ENCODE measurements at regions not wholly inside any gene's neighbourhood (a gene's known extent, or its start where the extent isn't known, plus 50 kb on each side); places are given as distances from the start of the nearest gene placed in this dataset.

- DNase-seq: no peak
- no peak for TF ChIP-seq CTCF (IDR thresholded peaks at IDR 0.05; ENCODE audit: low read depth, low read length)
- H3K27ac ChIP-seq: no peak overlapping the region
- peaks cover 1% of the 10 kb centered on the region for H3K9me3 ChIP-seq (ENCODE audit: severe bottlenecking)
- H3K36me3 ChIP-seq: no peaks in the 10 kb centered on the region
- no peak overlapping the region for H3K4me3 ChIP-seq (ENCODE audit: low read depth, low read length)
- H3K27me3 ChIP-seq (ENCODE audit: insufficient read depth, low read depth, severe bottlenecking): no peaks in the 10 kb centered on the region
Measured at GRCh38 chr16:51592535-51593300, 441.6 kb upstream of the SALL1 start.

- no peaks in the 10 kb centered on the region for H3K9me3 ChIP-seq (ENCODE audit: severe bottlenecking)
- no peaks in the 10 kb centered on the region for H3K36me3 ChIP-seq
- no peaks in the 10 kb centered on the region for H3K27me3 ChIP-seq (ENCODE audit: insufficient read depth, low read depth, severe bottlenecking)
- H3K4me3 ChIP-seq (ENCODE audit: low read depth, low read length): no peak overlapping the region
- no peak overlapping the region for H3K27ac ChIP-seq
- no peak for TF ChIP-seq CTCF (IDR thresholded peaks at IDR 0.05; ENCODE audit: low read depth, low read length)
- DNase-seq: no peak
Measured at GRCh38 chr16:51592001-51592501, 441.0 kb upstream of the SALL1 start.

- H3K9me3 ChIP-seq (ENCODE audit: severe bottlenecking): no peaks in the 10 kb centered on the region
- TF ChIP-seq CTCF (IDR thresholded peaks at IDR 0.05; ENCODE audit: low read depth, low read length): no peak
- no peak for DNase-seq
- H3K4me3 ChIP-seq (ENCODE audit: low read depth, low read length): no peak overlapping the region
- no peaks in the 10 kb centered on the region for H3K27me3 ChIP-seq (ENCODE audit: insufficient read depth, low read depth, severe bottlenecking)
- H3K27ac ChIP-seq: no peak overlapping the region
- no peaks in the 10 kb centered on the region for H3K36me3 ChIP-seq
Measured at GRCh38 chr16:51591480-51591879, 440.4 kb upstream of the SALL1 start.

- Histone ChIP-seq H3K27ac (no peak overlapping the region), H3K36me3 (no peaks in the 10 kb centered on the region), H3K27me3 (ENCODE audit: insufficient read depth, low read depth, severe bottlenecking) (no peaks in the 10 kb centered on the region), H3K9me3 (ENCODE audit: severe bottlenecking) (no peaks in the 10 kb centered on the region), H3K4me3 (ENCODE audit: low read depth, low read length) (no peak overlapping the region)
- no peak for DNase-seq
- TF ChIP-seq CTCF (IDR thresholded peaks at IDR 0.05; ENCODE audit: low read depth, low read length): no peak
Measured at GRCh38 chr16:51579652-51580360, 428.7 kb upstream of the SALL1 start.

DNA sequence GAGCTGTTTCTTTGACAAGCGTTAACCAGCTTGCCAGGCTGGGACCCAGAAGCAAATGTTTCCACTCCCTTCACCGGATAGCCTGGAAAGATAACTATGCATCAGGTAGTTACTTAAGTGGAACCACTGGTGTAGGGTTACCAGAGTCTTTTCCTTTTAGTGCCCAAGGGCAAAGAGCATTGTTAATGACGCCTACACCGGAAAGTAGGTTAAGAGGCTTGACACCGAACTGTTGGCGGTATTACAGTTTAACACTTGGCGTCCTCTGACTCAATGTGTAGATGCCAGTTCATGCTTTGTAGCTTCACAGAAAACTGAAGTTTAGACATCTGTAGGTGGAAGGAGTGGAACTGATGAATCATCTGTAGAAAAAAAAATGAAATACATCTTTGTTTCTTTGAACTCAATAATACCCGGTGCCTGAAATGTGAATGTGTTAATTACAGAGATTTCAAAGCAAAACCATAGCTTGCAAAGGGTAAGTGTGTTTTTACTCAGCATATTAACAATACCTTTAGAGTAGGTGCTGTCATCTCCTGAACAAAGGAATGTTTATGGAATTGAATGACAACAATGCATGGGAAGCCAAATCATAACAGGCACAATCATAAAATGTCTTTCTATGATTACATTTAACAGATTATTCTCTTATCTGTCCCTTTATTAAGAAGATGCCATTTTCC lies 426.7 kb upstream of the SALL1 start:
- no peak overlapping the region for H3K4me3 ChIP-seq (ENCODE audit: low read depth, low read length)
- H3K9me3 ChIP-seq (ENCODE audit: severe bottlenecking): no peaks in the 10 kb centered on the region
- no peak for DNase-seq
- H3K27ac ChIP-seq: no peak overlapping the region
- H3K27me3 ChIP-seq (ENCODE audit: insufficient read depth, low read depth, severe bottlenecking): no peaks in the 10 kb centered on the region
- no peaks in the 10 kb centered on the region for H3K36me3 ChIP-seq
- TF ChIP-seq CTCF (IDR thresholded peaks at IDR 0.05; ENCODE audit: low read depth, low read length): no peak
